BLaER1 (cell line): ENCODE measurements at regions not wholly inside any gene's neighbourhood (a gene's known extent, or its start where the extent isn't known, plus 50 kb on each side); places are given as distances from the start of the nearest gene placed in this dataset.
"Not testable (repeated sequence)": the region's sequence is repeated elsewhere in the genome, so short reads cannot be mapped to it uniquely, and the experiment has no call there.

ENCODE experiments used
- H3K27ac ChIP-seq: shearing (Covaris generic); formaldehyde crosslinking; 2 replicates; pipeline ENCODE4 v1.8.1; 2022
- H3K27me3 ChIP-seq: shearing (Covaris generic); formaldehyde crosslinking; 2 replicates; pipeline ENCODE4 v1.8.1; 2022
- H3K36me3 ChIP-seq: shearing (Covaris generic); formaldehyde crosslinking; 2 replicates; pipeline ENCODE4 v1.8.1; 2022
- H3K4me1 ChIP-seq: shearing (Covaris generic); formaldehyde crosslinking; 2 replicates; pipeline ENCODE4 v1.8.1; 2022
- H3K4me2 ChIP-seq: shearing (Covaris generic); formaldehyde crosslinking; 2 replicates; pipeline ENCODE4 v1.8.1; 2022
- H3K4me3 ChIP-seq: shearing (Covaris generic); formaldehyde crosslinking; 2 replicates; pipeline ENCODE4 v1.8.1; 2022
- H3K9ac ChIP-seq: shearing (Covaris generic); formaldehyde crosslinking; 2 replicates; pipeline ENCODE4 v1.8.1; 2022
- H3K9me3 ChIP-seq: shearing (Covaris generic); formaldehyde crosslinking; 2 replicates; pipeline ENCODE4 v1.8.1; 2022
- H4K20me1 ChIP-seq: shearing (Covaris generic); formaldehyde crosslinking; 2 replicates; pipeline ENCODE4 v1.8.1; 2022
- Cebpa-rat ChIP-seq: shearing (Covaris generic); IDR thresholded peaks from 2 replicates; pipeline ENCODE4 v1.8.1; 2022

- H3K27ac ChIP-seq = no peak overlapping the region
- H3K4me3 ChIP-seq = no peak overlapping the region
- H3K4me2 ChIP-seq = no peak overlapping the region
- H3K27me3 ChIP-seq = no peaks in the 10 kb centered on the region
- H4K20me1 ChIP-seq = no peaks in the 10 kb centered on the region
- no peak overlapping the region for H3K9ac ChIP-seq
- no peaks in the 10 kb centered on the region for H3K36me3 ChIP-seq
- TF ChIP-seq Cebpa-rat = no peak
- H3K4me1 ChIP-seq = peaks cover 30% of the 10 kb centered on the region
- peaks cover 5% of the 10 kb centered on the region; the same call in 1 of the 2 replicates for H3K9me3 ChIP-seq
These were observed 78.5 kb downstream of the MSX1 start for GRCh38 chr4:4937926-4938325.

- Histone ChIP-seq H4K20me1 (no peaks in the 10 kb centered on the region), H3K27me3 (no peaks in the 10 kb centered on the region), H3K27ac (peak overlapping the region; percentile 95), H3K4me1 (peaks cover 57% of the 10 kb centered on the region), H3K9ac (peak overlapping the region; percentile 25; the same call in 1 of the 2 replicates), H3K4me3 (no peak overlapping the region), H3K9me3 (peaks cover 23% of the 10 kb centered on the region), H3K36me3 (no peaks in the 10 kb centered on the region), H3K4me2 (peak overlapping the region; percentile 73)
- TF ChIP-seq Cebpa-rat = no peak
These were observed 77.5 kb downstream of the CYTL1 start for GRCh38 chr4:4941751-4942150.

- TF ChIP-seq Cebpa-rat = no peak
- H3K9me3 ChIP-seq = peaks cover 24% of the 10 kb centered on the region
- H3K4me1 ChIP-seq = peaks cover 57% of the 10 kb centered on the region
- H3K27me3 ChIP-seq = no peaks in the 10 kb centered on the region
- H3K27ac ChIP-seq = peak overlapping the region; percentile 95
- no peaks in the 10 kb centered on the region for H3K36me3 ChIP-seq
- H3K9ac ChIP-seq = peak overlapping the region; percentile 80; the same call in 1 of the 2 replicates
- H4K20me1 ChIP-seq = no peaks in the 10 kb centered on the region
- H3K4me3 ChIP-seq = no peak overlapping the region
- peak overlapping the region; percentile 73 for H3K4me2 ChIP-seq
These were observed 76.6 kb downstream of the CYTL1 start for GRCh38 chr4:4942658-4943057.

- Histone ChIP-seq H3K9me3 (peaks cover 26% of the 10 kb centered on the region), H3K4me3 (no peak overlapping the region), H3K9ac (no peak overlapping the region), H3K4me1 (peaks cover 56% of the 10 kb centered on the region), H3K27ac (peak overlapping the region; percentile 81), H3K36me3 (no peaks in the 10 kb centered on the region), H3K27me3 (no peaks in the 10 kb centered on the region), H3K4me2 (peak overlapping the region; percentile 54), H4K20me1 (no peaks in the 10 kb centered on the region)
- TF ChIP-seq Cebpa-rat = no peak
These were observed 74.2 kb downstream of the CYTL1 start for GRCh38 chr4:4945021-4945420.

GRCh38 chr4:4945829-4946228, 73.4 kb downstream of the CYTL1 start:
- Histone ChIP-seq H3K4me3 (no peak overlapping the region), H3K9ac (no peak overlapping the region), H3K4me2 (no peak overlapping the region), H3K27ac (peak overlapping the region; percentile 81), H4K20me1 (no peaks in the 10 kb centered on the region), H3K9me3 (peaks cover 26% of the 10 kb centered on the region), H3K27me3 (no peaks in the 10 kb centered on the region), H3K36me3 (no peaks in the 10 kb centered on the region), H3K4me1 (peaks cover 48% of the 10 kb centered on the region)
- no peak for TF ChIP-seq Cebpa-rat

GRCh38 chr4:4946416-4946815, 72.8 kb downstream of the CYTL1 start:
- Histone ChIP-seq H3K27ac (peak overlapping the region; percentile 81; the same call in 1 of the 2 replicates), H3K9ac (no peak overlapping the region), H3K4me1 (peaks cover 42% of the 10 kb centered on the region), H3K27me3 (no peaks in the 10 kb centered on the region), H3K4me2 (no peak overlapping the region), H3K36me3 (no peaks in the 10 kb centered on the region), H3K9me3 (peaks cover 26% of the 10 kb centered on the region), H3K4me3 (no peak overlapping the region), H4K20me1 (no peaks in the 10 kb centered on the region)
- TF ChIP-seq Cebpa-rat = no peak

GRCh38 chr4:4947721-4948120, 71.5 kb downstream of the CYTL1 start:
- H3K36me3 ChIP-seq = no peaks in the 10 kb centered on the region
- no peaks in the 10 kb centered on the region for H3K27me3 ChIP-seq
- peaks cover 29% of the 10 kb centered on the region for H3K4me1 ChIP-seq
- H3K9me3 ChIP-seq = peaks cover 34% of the 10 kb centered on the region
- H4K20me1 ChIP-seq = no peaks in the 10 kb centered on the region
- no peak overlapping the region for H3K4me3 ChIP-seq
- no peak overlapping the region for H3K4me2 ChIP-seq
- no peak overlapping the region for H3K9ac ChIP-seq
- TF ChIP-seq Cebpa-rat = no peak
- no peak overlapping the region for H3K27ac ChIP-seq

GRCh38 chr4:4948370-4948769, 70.9 kb downstream of the CYTL1 start:
- no peak overlapping the region for H3K9ac ChIP-seq
- H3K4me3 ChIP-seq = no peak overlapping the region
- TF ChIP-seq Cebpa-rat = no peak
- H3K36me3 ChIP-seq = no peaks in the 10 kb centered on the region
- H4K20me1 ChIP-seq = no peaks in the 10 kb centered on the region
- H3K27ac ChIP-seq = no peak overlapping the region
- no peaks in the 10 kb centered on the region for H3K27me3 ChIP-seq
- no peak overlapping the region for H3K4me2 ChIP-seq
- peaks cover 22% of the 10 kb centered on the region for H3K4me1 ChIP-seq
- peaks cover 39% of the 10 kb centered on the region for H3K9me3 ChIP-seq

GRCh38 chr4:4950561-4951290, 68.5 kb downstream of the CYTL1 start:
- Histone ChIP-seq H4K20me1 (no peaks in the 10 kb centered on the region), H3K4me2 (no peak overlapping the region), H3K27ac (no peak overlapping the region), H3K4me3 (no peak overlapping the region), H3K36me3 (no peaks in the 10 kb centered on the region), H3K4me1 (peaks cover 1% of the 10 kb centered on the region; the same call in 1 of the 2 replicates), H3K9me3 (peaks cover 35% of the 10 kb centered on the region), H3K9ac (no peak overlapping the region), H3K27me3 (no peaks in the 10 kb centered on the region)
- TF ChIP-seq Cebpa-rat = no peak

- no peaks in the 10 kb centered on the region for H3K36me3 ChIP-seq
- no peaks in the 10 kb centered on the region for H3K4me1 ChIP-seq
- H3K4me2 ChIP-seq = no peak overlapping the region
- H3K4me3 ChIP-seq = no peak overlapping the region
- H3K9ac ChIP-seq = no peak overlapping the region
- no peaks in the 10 kb centered on the region for H3K27me3 ChIP-seq
- H3K9me3 ChIP-seq = peaks cover 23% of the 10 kb centered on the region
- no peak overlapping the region for H3K27ac ChIP-seq
- no peak for TF ChIP-seq Cebpa-rat
- no peaks in the 10 kb centered on the region for H4K20me1 ChIP-seq
These were observed 67.0 kb downstream of the CYTL1 start for GRCh38 chr4:4952273-4952672.

- not testable (repeated sequence) for H3K9ac ChIP-seq, H3K27ac ChIP-seq, H4K20me1 ChIP-seq, H3K36me3 ChIP-seq, H3K27me3 ChIP-seq, H3K4me3 ChIP-seq, H3K4me2 ChIP-seq, H3K4me1 ChIP-seq
- H3K9me3 ChIP-seq = peaks cover 43% of the 10 kb centered on the region
These were observed 59.7 kb downstream of the CYTL1 start for GRCh38 chr4:4959344-4960074.
